ENCODE measurements at regions not wholly inside any gene's neighbourhood (a gene's known extent, or its start where the extent isn't known, plus 50 kb on each side); places are given as distances from the start of the nearest gene placed in this dataset.
"Not testable (repeated sequence)": the region's sequence is repeated elsewhere in the genome, so short reads cannot be mapped to it uniquely, and the experiment has no call there.

GRCh38 chr4:17436047-17436749 lies 75.7 kb downstream of the QDPR start:
- DNase-seq (ENCODE audit: low spot score), result not testable (repeated sequence)

- no peak for DNase-seq (ENCODE audit: low spot score)
These were observed 78.1 kb downstream of the QDPR start for GRCh38 chr4:17433827-17434226.

DNA sequence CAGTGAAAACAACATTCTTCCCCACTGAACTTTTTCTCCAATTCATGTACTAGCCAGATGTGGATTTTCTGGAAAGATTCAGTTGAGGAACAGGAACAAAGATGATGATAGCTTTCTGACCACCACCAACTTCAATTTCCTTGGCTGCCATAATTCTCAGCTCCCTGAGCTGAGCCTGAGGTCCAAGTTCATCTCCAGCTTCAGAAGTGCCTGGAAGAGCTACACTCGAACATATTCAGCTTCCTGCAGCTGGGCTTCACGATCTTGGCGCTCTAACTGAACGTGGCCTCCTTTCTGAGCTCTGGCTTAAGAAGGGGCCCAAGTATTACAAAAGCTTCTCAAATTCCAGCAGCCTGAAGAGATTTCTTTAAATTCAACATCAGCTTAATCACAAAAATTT lies 83.9 kb downstream of the QDPR start:
- no peak for DNase-seq (ENCODE audit: low spot score)

DNA sequence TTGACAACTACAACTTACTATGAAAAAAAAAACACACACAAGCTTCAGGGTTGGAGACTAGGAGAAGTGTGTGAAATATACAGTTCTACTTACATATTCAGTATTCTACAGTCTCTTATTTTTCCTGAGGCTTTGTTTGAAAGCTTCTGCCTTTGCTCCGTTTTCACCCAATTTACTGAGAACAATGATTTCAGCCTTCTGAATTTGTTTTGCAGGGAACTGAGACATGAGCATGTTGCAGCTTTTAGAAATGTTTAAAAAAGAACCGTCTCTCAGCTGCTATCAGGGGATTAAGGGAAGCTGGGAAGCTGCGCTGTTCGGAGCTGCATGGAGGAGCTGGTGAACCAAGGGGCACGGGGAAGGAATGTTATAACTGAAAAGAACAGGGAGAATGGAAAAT lies 85.7 kb downstream of the QDPR start:
- no peak for DNase-seq (ENCODE audit: low spot score)

DNA sequence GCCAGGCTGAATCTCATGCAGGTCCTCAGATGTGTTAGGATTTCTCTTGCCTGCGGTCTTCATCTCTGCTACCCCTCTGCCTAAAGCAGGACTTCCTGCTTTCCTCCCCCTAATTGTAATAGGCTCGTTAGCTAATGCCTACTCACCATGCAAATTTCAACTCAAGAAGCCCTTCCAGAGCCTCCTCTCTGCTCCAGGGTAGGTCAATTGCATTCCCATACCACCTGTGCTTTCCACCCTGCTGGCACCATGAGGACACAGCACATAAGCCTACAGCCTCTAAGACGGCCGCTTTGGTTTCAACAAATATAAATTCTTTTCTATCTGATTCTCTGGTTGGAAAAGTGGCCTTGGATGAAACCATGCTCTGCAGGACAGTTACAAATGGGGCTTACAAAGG lies 93.9 kb downstream of the QDPR start:
- no peak for DNase-seq (ENCODE audit: low spot score)

DNA sequence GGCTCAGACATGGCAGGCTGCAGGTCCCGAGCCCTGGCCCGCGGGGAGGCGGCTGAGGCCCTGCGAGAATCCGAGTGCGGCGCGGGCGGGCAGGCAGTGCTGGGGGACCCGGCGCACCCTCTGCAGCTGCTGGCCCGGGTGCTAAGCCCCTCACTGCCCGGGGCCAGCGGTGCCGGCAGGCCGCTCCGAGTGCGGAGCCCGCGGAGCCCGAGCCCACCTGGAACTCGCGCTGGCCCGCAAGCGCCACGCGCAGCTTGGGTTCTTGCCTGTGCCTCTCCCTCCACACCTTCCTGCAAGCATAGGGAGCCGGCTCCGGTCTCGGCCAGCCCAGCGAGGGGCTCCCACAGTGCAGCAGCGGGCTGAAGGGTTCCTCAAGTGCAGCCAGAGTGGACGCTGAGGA lies 97.5 kb downstream of the QDPR start:
- DNase-seq (ENCODE audit: low spot score), result no peak

GRCh38 chr4:17400686-17401085 lies 111.2 kb downstream of the QDPR start:
- DNase-seq (ENCODE audit: low spot score), result no peak

GRCh38 chr4:17398805-17399204 lies 113.1 kb downstream of the QDPR start:
- DNase-seq (ENCODE audit: low spot score), result no peak

DNA sequence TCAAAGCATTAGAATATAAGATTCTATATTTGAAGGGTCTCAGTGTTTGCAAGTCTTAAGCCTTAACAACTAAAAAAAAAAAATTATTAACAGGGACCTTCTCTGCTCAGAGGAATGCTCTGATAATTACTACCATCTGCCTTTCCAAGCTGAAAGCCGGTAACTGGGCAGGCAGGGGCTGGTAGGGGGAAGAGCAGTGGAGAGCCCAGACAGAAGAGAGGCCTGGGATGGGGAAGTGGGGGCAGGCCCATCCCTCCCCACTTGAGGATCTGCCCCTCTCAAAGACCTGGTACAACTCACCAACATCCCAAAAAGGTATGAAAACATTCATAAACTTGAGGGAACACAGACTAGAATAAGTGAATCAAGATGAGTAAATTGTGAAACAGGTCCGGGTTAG lies 113.9 kb downstream of the QDPR start:
- DNase-seq (ENCODE audit: low spot score), result no peak

- DNase-seq (ENCODE audit: low spot score), result no peak
These were observed 114.3 kb downstream of the QDPR start for GRCh38 chr4:17397611-17398010.

GRCh38 chr4:17385403-17385802 lies 126.5 kb downstream of the QDPR start:
- DNase-seq (ENCODE audit: low spot score), result peak; percentile 29

GRCh38 chr4:17380347-17380746 lies 131.5 kb downstream of the QDPR start:
- DNase-seq (ENCODE audit: low spot score), result no peak

- DNase-seq (ENCODE audit: low spot score), result no peak
These were observed 135.7 kb downstream of the QDPR start for GRCh38 chr4:17376205-17376604.

- DNase-seq (ENCODE audit: low spot score), result no peak
These were observed 138.2 kb downstream of the QDPR start for GRCh38 chr4:17373666-17374065.

DNA sequence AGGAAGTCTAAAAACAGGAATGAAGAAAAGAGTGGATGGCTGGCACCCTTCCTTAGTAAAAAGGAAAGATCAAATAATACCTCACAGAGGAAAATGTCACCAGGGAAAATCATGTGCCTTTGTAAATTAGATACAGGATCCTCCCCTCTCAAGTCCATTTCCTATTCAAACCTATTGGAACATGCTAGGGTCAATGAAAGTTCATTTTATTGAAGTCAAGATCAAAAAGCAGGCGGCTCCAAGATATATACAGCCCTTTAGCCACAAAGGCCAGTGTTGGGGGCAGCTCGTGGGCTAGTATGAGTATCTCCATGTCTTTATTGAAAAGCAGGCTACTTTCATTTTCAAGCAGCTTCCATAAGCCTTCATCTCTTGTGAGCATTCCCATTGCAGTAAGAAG lies 141.1 kb downstream of the QDPR start:
- no peak for DNase-seq (ENCODE audit: low spot score)

- DNase-seq (ENCODE audit: low spot score), result no peak
These were observed 143.5 kb downstream of the QDPR start for GRCh38 chr4:17368408-17368807.

- DNase-seq (ENCODE audit: low spot score), result no peak
These were observed 144.7 kb downstream of the QDPR start for GRCh38 chr4:17367201-17367600.

DNA sequence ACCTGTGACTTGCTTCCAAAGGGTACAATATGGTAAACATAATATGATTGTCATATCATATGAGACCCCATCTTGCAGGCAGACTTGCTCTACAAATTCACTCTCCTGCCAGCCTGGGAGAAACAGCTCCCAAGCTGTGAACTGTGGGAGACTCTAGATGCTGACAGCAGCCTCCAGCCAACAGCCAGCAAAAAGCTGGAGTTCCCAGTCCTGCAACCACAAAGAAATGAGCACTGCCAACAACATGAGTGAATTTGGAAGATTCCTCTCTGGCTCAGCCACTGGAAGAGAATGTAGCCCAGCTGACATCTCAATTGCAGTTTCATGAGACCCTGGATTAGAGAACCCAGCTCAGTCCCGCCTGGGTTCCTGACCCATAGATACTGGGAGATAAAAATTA lies 145.4 kb downstream of the QDPR start:
- DNase-seq (ENCODE audit: low spot score), result no peak

DNA sequence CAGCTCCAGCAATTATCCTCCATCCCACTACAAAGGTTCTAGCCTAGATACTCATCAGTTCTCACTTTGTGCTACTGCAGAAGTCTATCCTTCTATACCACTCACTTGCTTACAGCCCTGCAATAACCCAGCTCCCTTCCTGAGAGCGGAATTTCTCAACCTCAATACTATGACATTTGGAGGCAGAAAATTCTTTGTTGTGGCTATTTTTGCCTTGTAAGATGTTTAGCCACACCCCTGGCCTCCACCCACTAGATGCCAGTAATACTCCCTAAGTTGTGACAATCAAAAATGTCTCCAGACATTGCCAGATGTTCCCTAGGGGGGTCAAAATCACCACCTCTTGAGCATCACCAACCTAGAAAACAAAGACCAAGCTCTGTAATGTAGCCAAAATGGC lies 149.5 kb downstream of the QDPR start:
- no peak for DNase-seq (ENCODE audit: low spot score)

DNA sequence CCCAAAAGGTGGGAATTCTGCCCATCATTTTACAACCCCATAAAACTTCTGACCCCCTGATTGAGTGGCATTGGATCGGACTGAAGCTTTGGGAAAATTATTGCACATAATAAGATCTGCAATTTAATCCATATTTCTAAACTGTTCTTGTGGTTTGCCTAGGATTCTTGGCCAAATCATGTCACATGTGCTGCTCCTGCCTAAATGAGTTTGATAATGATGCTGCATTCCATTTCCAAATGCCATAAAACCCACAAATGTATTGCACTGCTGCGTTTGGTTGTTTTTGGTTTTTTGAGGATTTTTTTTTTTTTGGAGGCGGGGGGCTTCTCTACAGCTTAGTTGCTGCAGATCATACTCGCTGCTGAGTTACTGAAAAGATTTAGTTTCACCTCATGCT lies 153.6 kb downstream of the QDPR start:
- no peak for DNase-seq (ENCODE audit: low spot score)

GRCh38 chr4:17356926-17357325 lies 155.0 kb downstream of the QDPR start:
- no peak for DNase-seq (ENCODE audit: low spot score)

GRCh38 chr4:17352357-17352756 lies 159.5 kb downstream of the QDPR start:
- DNase-seq (ENCODE audit: low spot score), result no peak

- no peak for DNase-seq (ENCODE audit: low spot score)
These were observed 164.4 kb downstream of the QDPR start for GRCh38 chr4:17347445-17347844.

DNA sequence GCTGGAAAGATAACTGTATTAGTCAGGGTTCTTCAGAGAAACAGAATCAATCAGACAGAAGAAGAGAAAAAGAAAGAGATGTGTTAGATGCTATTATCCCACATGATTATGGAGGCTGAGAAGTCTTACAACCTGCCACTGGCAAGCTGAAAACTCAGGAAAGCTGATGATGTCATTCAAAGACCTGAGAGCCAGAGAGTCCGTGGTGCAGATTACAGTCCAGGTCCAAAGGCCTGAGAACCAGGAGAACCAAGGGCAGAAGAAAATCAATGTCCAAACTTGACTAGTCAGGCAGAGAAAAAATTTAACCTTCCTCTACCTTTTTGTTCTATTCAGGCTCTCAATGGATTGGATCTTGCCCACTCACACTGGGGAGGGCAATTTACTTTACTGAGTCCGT lies 172.5 kb downstream of the QDPR start:
- no peak for DNase-seq (ENCODE audit: low spot score)

- no peak for DNase-seq (ENCODE audit: low spot score)
These were observed 174.9 kb downstream of the QDPR start for GRCh38 chr4:17336986-17337385.
